HepG2 (cell line): ENCODE measurements at regions not wholly inside any gene's neighbourhood (a gene's known extent, or its start where the extent isn't known, plus 50 kb on each side); places are given as distances from the start of the nearest gene placed in this dataset.
A peak's percentile ranks its signal among the peaks of the same experiment; 100 is the strongest.

Source experiments
- ATF3 ChIP-seq: sonication (generic); formaldehyde crosslinking; IDR thresholded peaks from 2 replicates; pipeline ENCODE4 v1.4.0; 2020; ENCODE audit warnings: missing genetic modification reagents
- CHCHD3 ChIP-seq: sonication (generic); formaldehyde crosslinking; IDR thresholded peaks from 2 replicates; pipeline ENCODE4 v1.8.0; 2022; ENCODE audit warnings: mild to moderate bottlenecking, missing genetic modification reagents, moderate library complexity
- EEA1 ChIP-seq: sonication (generic); formaldehyde crosslinking; IDR thresholded peaks from 2 replicates; pipeline ENCODE4 v1.5.1; 2020; ENCODE audit warnings: mild to moderate bottlenecking, missing genetic modification reagents, borderline replicate concordance
- EZH2 ChIP-seq: conservative IDR thresholded peaks from 2 replicates; pipeline ENCODE4 v1.6.1; 2012; ENCODE audit warnings: mild to moderate bottlenecking, low read depth, low read length, moderate library complexity
- FOSL2 ChIP-seq: sonication (generic); formaldehyde crosslinking; IDR thresholded peaks from 2 replicates; pipeline ENCODE4 v1.4.0; 2020; ENCODE audit warnings: missing genetic modification reagents
- FOXA3 ChIP-seq: IDR thresholded peaks from 2 replicates; pipeline ENCODE4 v1.6.1; 2016; ENCODE audit warnings: missing genetic modification reagents, missing compliant biosample characterization
- HOXA9 ChIP-seq: sonication (generic); formaldehyde crosslinking; IDR thresholded peaks from 2 replicates; pipeline ENCODE4 v1.8.1; 2022; ENCODE audit warnings: missing genetic modification reagents, mild to moderate bottlenecking, moderate library complexity, borderline replicate concordance
- MXD1 ChIP-seq: sonication (generic); formaldehyde crosslinking; IDR thresholded peaks from 2 replicates; pipeline ENCODE4 v1.4.0; 2020; ENCODE audit warnings: mild to moderate bottlenecking, missing genetic modification reagents
- NFE2L2 ChIP-seq: fragments of 150-350 bp; IDR thresholded peaks from 2 replicates; pipeline ENCODE4 v1.6.1; 2014; ENCODE audit warnings: low read length
- REST ChIP-seq, 2 experiments: IDR thresholded peaks; 2 replicates each; pipeline ENCODE4 v1.6.1; 2011 to 2012; ENCODE audit warnings: low read length in 2 of 2, borderline replicate concordance in 1 of 2, low read depth in 1 of 2, mild to moderate bottlenecking in 1 of 2, moderate library complexity in 1 of 2
- SAFB2 ChIP-seq: sonication (generic); formaldehyde crosslinking; IDR thresholded peaks from 2 replicates; pipeline ENCODE4 v1.5.1; 2020; ENCODE audit warnings: missing genetic modification reagents, low read depth, mild to moderate bottlenecking, borderline replicate concordance
- XBP1 ChIP-seq: sonication (generic); formaldehyde crosslinking; IDR thresholded peaks from 2 replicates; pipeline ENCODE4 v1.5.0; 2020; ENCODE audit warnings: missing genetic modification reagents
- YEATS2 ChIP-seq: sonication (generic); formaldehyde crosslinking; IDR thresholded peaks from 2 replicates; pipeline ENCODE4 v1.4.0; 2020; ENCODE audit warnings: missing genetic modification reagents, borderline replicate concordance
- ZBTB38 ChIP-seq: sonication (generic); formaldehyde crosslinking; IDR thresholded peaks from 2 replicates; pipeline ENCODE4 v1.5.1; 2020; ENCODE audit warnings: mild to moderate bottlenecking, missing genetic modification reagents
- ZEB1 ChIP-seq: IDR thresholded peaks from 2 replicates; pipeline ENCODE4 v1.6.1; 2012; ENCODE audit warnings: mild to moderate bottlenecking, low read depth, inconsistent platforms; ENCODE audit not compliant: insufficient replicate concordance
- ZNF318 ChIP-seq: sonication (generic); formaldehyde crosslinking; IDR thresholded peaks from 2 replicates; pipeline ENCODE4 v1.4.0; 2020; ENCODE audit warnings: mild to moderate bottlenecking, missing genetic modification reagents

- peak in 1 of 2 experiments; percentile 79; a peak in 2 of 4 replicates for TF ChIP-seq REST (IDR thresholded peaks at IDR 0.05; ENCODE audit: borderline replicate concordance in 1 of 2, low read depth in 1 of 2, low read length in 2 of 2)
- TF ChIP-seq CHCHD3 (CRISPR knock-in tag) = no peak
- peak; percentile 98 for TF ChIP-seq EEA1
- TF ChIP-seq ZEB1 = no peak
- peak; percentile 46 for TF ChIP-seq ATF3
- no peak for TF ChIP-seq NFE2L2
- TF ChIP-seq ZNF318 (CRISPR knock-in tag) = peak; percentile 86
- peak; percentile 85 for TF ChIP-seq MXD1 (CRISPR knock-in tag)
- peak; percentile 87; the same call in 1 of the 2 replicates for TF ChIP-seq XBP1 (CRISPR knock-in tag)
- TF ChIP-seq FOSL2 (CRISPR knock-in tag) = peak; percentile 44; the same call in 1 of the 2 replicates
- peak; percentile 67 for TF ChIP-seq ZBTB38
- peak; percentile 15; the same call in 1 of the 2 replicates for TF ChIP-seq HOXA9 (CRISPR knock-in tag)
- TF ChIP-seq YEATS2 (CRISPR knock-in tag) = peak; percentile 88; the same call in 1 of the 2 replicates
- peak; percentile 95 for TF ChIP-seq SAFB2 (CRISPR knock-in tag)
- TF ChIP-seq FOXA3 (CRISPR knock-in tag) = peak; percentile 47
- TF ChIP-seq EZH2 = no peak
Measured at GRCh38 chr16:31713071-31713944, 160.3 kb upstream of the ZNF267 start (continued).
